ENCODE measurements at regions not wholly inside any gene's neighbourhood (a gene's known extent, or its start where the extent isn't known, plus 50 kb on each side); places are given as distances from the start of the nearest gene placed in this dataset.
A peak's percentile ranks its signal among the peaks of the same experiment; 100 is the strongest.
"Not testable (repeated sequence)": the region's sequence is repeated elsewhere in the genome, so short reads cannot be mapped to it uniquely, and the experiment has no call there.

- no peak for DNase-seq
Measured at GRCh38 chr2:225244933-225245332, 154.6 kb upstream of the NYAP2 start.

- DNase-seq = no peak
Measured at GRCh38 chr2:225236769-225237323, 162.7 kb upstream of the NYAP2 start.

- DNase-seq = no peak
Measured at GRCh38 chr2:225233234-225233633, 166.3 kb upstream of the NYAP2 start.

DNA sequence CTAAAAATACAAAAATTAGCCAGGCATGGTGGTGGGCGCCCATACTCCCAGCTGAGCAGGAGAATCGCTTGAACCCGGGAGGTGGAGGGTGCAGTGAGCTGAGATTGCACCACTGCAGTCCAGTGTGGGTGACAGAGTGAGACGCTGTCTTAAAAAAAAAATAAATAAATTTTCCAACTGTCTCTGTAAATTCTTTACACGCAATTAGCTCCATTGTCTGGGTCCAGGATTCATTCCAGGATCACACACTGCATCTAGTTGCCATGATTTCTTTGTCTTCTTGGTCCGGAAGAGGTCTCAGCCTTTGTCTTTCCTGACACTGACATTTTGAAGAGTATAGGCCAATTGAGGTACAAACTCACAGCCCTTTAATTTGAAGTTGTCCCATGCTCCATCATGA lies 167.6 kb upstream of the NYAP2 start:
- no peak for DNase-seq

- DNase-seq = not testable (repeated sequence)
Measured at GRCh38 chr2:225229346-225229745, 170.2 kb upstream of the NYAP2 start.

DNA sequence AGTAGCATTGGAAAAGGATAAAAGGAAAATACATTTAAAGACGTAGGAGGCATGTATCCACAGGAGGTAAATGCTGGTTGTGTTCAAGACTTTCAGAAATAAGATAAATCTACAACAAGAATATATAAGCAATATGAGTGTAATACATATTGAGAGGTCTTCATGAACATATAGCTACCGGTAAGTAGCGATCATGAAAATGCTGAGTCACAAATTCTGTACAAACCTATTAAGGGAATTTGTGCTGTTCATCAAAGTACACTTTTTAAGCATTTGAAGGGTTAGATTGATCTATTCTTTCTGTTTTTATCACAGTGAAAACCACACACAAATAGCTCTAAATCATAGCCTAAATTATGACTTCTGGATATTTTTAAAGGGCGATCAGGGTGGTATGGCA lies 173.1 kb upstream of the NYAP2 start:
- DNase-seq = no peak

DNA sequence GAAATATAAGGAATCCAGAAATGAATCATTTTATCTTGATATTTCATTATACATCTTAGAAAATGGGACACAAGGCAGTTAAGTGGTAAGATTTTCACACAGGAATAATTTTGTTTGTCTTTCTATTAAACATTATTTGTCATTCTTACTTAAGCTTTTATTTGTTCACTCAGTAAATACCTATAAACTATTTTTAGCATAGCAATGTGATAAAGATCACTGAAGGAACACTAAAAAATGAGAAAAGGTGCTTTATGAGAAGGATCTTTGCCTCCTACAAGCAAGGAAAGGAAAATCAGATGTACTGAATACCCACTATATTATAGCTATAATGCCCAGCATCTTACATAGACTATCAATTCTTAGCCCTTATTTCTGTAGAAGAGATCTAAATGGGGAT lies 176.2 kb upstream of the NYAP2 start:
- no peak for DNase-seq

DNA sequence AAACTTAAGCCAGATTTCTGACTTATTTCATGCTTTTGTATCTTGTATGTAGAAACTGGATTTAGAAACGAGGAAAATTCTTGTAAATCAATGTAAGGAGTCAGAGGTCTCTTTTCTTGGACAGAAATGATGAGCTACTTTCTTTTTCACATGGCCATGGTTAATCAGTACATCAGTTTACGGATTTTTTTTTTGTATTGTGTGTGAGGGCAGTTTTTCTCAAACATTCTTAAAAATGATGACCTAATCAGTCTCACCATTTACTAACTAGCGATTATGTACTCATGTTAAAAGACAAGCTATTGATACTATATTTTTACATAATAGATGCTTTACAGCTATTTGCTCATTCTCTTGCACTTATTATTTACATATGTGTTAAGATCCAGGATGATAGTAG lies 165.2 kb upstream of the DOCK10 start:
- DNase-seq = no peak

GRCh38 chr2:225207043-225207442 lies 164.8 kb upstream of the DOCK10 start:
- no peak for DNase-seq

- DNase-seq = no peak
Measured at GRCh38 chr2:225196579-225196978, 154.3 kb upstream of the DOCK10 start.

GRCh38 chr2:225192869-225193268 lies 150.6 kb upstream of the DOCK10 start:
- DNase-seq = no peak

DNA sequence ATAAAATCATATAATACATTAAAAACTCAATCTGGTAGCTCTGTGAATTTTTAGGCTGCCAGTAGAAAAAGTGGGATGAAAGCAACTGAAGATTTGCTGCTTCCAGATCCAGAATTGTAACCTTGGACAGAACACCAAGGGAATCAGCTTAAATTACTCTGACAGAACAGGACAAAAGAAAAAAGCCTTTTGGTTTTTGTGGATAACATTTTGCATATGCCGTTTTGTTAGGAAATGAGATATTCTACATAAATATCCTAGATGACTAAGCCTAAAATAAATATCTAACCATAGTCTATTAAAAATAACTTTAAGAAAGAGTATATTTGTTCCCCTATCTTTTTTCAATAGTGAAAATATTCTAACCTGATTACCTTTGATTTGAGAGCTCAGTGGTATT lies 148.7 kb upstream of the DOCK10 start:
- no peak for DNase-seq

DNA sequence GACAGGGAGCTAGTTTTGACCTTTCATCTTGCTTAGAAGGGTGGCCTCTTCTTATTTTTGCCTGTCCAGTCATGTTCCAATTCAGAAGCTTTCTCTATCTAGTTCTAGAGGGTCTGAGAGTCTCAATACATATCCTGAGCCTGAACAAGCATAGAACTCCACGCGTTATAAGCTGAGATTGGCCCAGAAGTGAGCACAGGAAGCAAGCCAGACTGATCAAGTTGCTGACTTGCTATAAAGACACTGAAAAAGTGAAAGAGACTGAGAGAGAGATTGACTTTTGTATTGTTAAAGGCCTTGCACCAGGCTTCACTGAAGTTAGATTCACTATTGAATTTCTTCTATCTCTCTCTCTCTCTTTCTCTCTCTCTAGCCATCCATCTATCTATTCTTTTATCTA lies 142.7 kb upstream of the DOCK10 start:
- DNase-seq = no peak

DNA sequence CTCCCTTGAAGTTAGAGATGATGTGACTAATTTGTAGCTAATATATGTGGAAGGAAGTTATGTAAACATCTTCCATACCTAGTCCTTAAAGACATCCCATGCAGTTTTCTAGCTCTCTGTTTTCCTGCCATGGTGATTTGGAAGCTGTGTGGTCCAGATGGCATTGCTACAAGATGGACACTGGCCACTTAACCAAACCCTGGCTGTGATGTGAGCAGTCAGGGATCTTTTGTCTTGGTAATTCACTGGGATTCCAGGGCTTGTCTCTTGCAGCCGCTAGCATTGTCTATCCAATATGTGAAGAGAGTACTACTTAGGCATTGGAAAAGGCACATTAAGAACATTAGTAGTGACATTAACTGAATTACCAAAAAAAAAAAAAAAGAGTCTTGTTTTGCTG lies 139.9 kb upstream of the DOCK10 start:
- DNase-seq = no peak

DNA sequence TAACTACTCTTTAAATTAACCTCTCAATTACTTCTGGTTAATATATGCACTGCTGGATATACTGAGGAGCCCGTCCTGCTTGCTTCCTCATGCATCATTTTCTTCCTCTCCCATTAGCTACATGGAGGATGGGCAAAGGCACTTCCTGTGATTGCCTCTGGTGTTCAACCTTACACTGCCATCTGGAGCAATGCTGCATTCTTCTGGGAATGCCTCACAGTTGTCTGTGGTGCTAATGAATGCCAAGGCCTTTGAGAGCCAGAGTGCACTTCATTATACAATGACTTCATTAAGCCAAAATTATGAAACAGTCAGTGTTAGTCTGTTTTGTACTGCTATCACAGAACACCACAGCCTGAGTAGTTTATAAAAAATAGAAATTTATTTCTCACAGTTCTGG lies 134.8 kb upstream of the DOCK10 start:
- DNase-seq = no peak

DNA sequence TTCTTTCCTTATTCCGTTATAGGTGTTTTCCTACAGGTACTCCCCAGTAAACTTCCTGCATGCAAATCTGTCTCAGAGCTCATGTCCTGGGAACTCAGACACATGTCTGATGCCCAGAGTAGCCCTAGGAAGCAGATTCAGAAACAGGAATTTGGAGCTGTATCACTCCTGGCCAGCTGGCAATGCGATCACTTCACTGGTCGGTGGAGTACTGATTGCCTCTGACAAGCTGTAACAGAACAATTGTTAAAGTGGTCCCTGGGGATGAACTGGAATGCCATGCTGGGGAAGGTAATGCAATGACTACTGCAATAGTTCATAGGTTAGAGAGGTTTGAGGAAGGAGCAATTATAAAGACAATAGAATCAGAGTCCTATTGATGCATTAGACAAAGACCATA lies 131.6 kb upstream of the DOCK10 start:
- no peak for DNase-seq

GRCh38 chr2:225171350-225171749 lies 129.1 kb upstream of the DOCK10 start:
- peak; percentile 4 for DNase-seq

DNA sequence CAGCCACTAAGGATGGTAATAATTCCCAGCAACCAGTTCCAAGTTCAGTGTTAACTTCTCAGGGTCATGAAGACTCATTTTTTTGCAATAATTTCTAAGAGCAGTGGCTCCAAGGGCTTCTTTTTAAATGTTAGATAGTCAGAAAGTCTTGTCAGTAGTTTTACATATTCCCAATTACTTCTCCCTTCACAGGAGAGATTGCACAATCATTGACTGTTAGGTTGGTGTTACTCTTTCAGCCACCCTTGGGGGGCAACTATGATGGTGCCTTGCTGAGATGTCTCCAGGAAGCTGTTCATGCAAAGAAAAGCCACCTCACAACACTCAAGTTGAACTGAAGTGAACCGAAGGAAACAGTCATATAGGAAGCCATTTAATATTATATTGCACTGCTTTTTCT lies 127.9 kb upstream of the DOCK10 start:
- DNase-seq = no peak

- no peak for DNase-seq
Measured at GRCh38 chr2:225169396-225169795, 127.1 kb upstream of the DOCK10 start.

DNA sequence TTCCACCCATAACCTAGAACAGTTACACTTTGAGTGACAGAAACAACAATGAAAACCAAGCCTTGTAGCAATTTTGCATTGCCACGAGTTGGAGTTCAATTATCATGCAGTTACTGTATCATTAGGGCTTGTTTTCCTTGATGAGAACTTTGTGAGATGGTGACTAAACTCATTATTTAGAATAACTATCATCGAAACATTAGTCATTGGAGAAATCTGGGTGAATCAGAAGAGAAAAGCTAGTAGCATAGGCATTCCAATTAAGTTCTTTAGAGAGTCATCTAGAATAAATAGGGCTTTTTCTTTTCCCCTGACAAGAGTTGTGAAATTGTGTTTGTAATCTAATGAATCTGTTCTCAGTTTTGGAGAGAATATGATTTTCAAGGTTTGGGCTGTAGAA lies 122.8 kb upstream of the DOCK10 start:
- no peak for DNase-seq

DNA sequence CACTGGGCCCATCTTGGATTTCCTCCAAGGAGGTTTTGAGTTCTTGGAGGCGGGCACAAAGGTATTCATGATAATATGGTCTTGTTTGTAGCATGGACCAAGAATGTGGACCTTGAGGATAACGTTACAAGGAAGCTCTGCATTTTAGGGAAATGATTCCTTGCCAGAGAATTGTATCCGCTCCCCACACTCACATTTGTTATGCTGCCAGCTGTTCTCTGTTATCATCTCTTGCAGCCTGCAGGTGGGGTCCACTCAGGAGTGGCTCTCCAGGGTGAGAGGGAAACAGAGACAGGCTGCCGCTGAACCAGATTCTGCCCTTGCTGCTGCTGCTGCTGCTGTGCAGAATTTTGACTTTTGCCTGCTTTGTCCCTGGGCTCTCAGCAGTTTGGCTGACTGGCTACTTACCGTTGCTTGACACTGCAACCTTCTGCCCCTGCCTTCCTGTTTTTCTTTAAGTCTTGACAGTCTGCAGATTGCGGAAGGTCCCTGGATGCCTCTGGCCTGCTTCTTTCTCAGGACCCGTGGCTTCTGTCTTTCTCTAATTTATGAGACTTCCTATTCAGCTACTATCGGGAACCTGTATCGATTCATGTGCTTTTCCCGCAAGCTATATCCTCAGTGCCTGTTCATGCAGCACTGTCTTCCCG lies 122.3 kb upstream of the DOCK10 start:
- no peak for DNase-seq

- no peak for DNase-seq
Measured at GRCh38 chr2:225158360-225158759, 116.1 kb upstream of the DOCK10 start.

DNA sequence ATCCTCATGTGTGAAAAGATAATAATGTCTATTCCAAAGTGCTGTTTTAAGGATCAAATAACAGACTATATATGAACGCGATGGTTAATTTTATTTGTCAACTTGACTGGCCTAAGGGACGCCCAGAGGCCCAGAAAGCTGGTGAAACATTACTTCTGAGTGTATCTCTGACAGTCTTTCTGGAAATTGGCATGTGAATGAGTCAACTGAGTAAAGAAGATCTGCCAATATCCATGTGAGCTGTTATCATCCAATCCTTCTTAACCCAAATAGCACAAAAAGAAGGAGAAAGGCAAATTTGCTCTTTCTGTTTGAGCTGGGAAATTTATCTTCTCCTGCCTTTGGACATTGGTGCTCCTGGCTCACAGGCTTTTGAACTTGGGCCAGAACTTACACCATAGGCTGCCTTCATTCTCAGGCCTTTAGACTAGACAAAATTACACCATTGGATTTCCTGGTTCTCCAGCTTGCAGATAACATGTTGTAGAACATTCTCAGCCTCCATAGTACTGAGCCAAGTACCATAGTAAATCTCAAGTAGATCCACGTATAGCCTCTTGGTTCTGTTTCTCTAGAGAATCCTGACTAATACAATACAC lies 114.7 kb upstream of the DOCK10 start:
- no peak for DNase-seq

DNA sequence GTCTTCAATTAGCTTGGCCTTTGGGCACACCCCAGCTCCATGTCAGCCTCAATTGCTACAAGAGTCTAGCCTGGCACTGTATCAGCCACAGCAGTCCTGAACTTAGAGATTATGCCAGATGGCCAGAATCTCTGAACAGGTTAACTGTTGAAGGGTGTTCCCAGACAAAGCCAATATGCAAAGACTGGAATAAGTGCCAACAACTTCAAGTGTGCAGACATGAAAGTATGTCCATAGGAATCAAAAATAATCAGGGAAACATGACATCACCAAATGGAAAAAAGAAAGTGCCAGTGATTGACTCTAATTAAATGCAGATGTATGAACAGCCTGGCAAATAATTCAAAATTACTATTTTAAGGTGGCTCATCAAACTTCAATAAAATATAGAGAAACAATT lies 98.5 kb upstream of the DOCK10 start:
- no peak for DNase-seq

GRCh38 chr2:225137971-225138370 lies 95.7 kb upstream of the DOCK10 start:
- DNase-seq = no peak
